Neural crest cell (in vitro differentiated cells): ENCODE measurements at regions not wholly inside any gene's neighbourhood (a gene's known extent, or its start where the extent isn't known, plus 50 kb on each side); places are given as distances from the start of the nearest gene placed in this dataset.

Experiments used
- DNase-seq: peaks from one replicate; pipeline ENCODE4 v3.0.0; 2021; ENCODE audit warnings: low read depth, mixed read lengths, low spot score
- H3K27ac Mint-ChIP-seq: one replicate; pipeline ENCODE4 v1.8.0; 2021; ENCODE audit warnings: mild to moderate bottlenecking, mixed read lengths; ENCODE audit not compliant: unreplicated experiment
- H3K27me3 Mint-ChIP-seq: 2 replicates; pipeline ENCODE4 v1.8.0; 2021; ENCODE audit warnings: low read depth, mild to moderate bottlenecking, mixed read lengths
- H3K36me3 Mint-ChIP-seq: 2 replicates; pipeline ENCODE4 v1.8.0; 2021; ENCODE audit warnings: low read depth, mild to moderate bottlenecking, mixed read lengths
- H3K4me1 Mint-ChIP-seq: 2 replicates; pipeline ENCODE4 v1.8.0; 2021; ENCODE audit warnings: mixed read lengths
- H3K4me3 Mint-ChIP-seq: one replicate; pipeline ENCODE4 v1.8.0; 2021; ENCODE audit warnings: mild to moderate bottlenecking, mixed read lengths
- H3K9me3 Mint-ChIP-seq: 2 replicates; pipeline ENCODE4 v1.8.0; 2021; ENCODE audit warnings: mixed read lengths
- TF ChIP-seq, protein P1 (sequence below): fragments of 200-600 bp; sonication (generic); conservative IDR thresholded peaks from 2 replicates; pipeline ENCODE4 v1.5.0; 2021; ENCODE audit warnings: antibody characterized with exemption, mild to moderate bottlenecking

DNA sequence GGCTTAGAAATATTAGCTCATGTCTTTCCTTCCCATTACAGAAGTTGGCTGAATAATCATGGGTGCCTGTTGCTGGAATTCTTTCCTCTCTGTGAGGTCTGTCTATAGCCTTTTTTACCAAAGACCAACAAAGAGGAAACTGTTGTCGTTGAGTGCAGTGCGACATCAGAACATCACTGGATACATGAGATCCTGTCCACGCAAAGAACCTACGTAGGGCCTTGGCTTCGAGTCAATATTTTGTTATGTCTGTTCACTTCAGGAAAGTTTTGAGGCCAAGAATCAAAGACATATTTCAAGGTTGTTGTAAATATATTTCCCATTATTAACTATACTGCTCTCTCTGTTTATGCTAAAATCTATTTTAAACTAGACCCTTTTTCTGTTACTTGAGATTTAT, 101.5 kb upstream of the IL12A start:
- TF ChIP-seq, protein P1, sequence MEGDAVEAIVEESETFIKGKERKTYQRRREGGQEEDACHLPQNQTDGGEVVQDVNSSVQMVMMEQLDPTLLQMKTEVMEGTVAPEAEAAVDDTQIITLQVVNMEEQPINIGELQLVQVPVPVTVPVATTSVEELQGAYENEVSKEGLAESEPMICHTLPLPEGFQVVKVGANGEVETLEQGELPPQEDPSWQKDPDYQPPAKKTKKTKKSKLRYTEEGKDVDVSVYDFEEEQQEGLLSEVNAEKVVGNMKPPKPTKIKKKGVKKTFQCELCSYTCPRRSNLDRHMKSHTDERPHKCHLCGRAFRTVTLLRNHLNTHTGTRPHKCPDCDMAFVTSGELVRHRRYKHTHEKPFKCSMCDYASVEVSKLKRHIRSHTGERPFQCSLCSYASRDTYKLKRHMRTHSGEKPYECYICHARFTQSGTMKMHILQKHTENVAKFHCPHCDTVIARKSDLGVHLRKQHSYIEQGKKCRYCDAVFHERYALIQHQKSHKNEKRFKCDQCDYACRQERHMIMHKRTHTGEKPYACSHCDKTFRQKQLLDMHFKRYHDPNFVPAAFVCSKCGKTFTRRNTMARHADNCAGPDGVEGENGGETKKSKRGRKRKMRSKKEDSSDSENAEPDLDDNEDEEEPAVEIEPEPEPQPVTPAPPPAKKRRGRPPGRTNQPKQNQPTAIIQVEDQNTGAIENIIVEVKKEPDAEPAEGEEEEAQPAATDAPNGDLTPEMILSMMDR, result no peak
- H3K27ac Mint-ChIP-seq, result no peak overlapping the region
- no peak overlapping the region for H3K4me3 Mint-ChIP-seq
- H3K36me3 Mint-ChIP-seq, result peaks cover 16% of the 10 kb centered on the region
- no peaks in the 10 kb centered on the region for H3K27me3 Mint-ChIP-seq
- DNase-seq, result no peak
- no peaks in the 10 kb centered on the region for H3K9me3 Mint-ChIP-seq
- H3K4me1 Mint-ChIP-seq, result peaks cover 36% of the 10 kb centered on the region

DNA sequence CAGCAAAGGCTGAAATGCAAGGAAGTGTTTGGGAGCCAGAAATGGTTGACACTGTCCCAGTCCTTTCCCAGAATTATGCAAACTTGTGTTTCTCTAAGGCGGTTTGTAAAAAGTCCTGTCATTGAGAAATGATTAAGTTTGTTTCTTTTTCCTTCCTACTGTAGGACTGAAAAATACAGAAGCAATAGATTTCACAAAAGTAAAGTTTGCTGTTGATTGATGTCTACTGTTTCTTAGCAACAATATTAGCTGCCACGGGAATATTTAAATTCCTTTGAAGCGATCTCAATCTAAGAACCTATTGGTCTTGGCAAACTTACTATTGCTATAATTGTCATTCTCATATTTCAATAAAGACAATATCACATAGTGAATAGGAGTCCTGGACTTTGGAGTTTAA, 100.7 kb upstream of the IL12A start:
- Mint-ChIP-seq H3K9me3 (no peaks in the 10 kb centered on the region), H3K27ac (no peak overlapping the region), H3K4me3 (no peak overlapping the region), H3K36me3 (peaks cover 16% of the 10 kb centered on the region), H3K27me3 (no peaks in the 10 kb centered on the region), H3K4me1 (peaks cover 29% of the 10 kb centered on the region)
- TF ChIP-seq, protein P1, result no peak
- no peak for DNase-seq

DNA sequence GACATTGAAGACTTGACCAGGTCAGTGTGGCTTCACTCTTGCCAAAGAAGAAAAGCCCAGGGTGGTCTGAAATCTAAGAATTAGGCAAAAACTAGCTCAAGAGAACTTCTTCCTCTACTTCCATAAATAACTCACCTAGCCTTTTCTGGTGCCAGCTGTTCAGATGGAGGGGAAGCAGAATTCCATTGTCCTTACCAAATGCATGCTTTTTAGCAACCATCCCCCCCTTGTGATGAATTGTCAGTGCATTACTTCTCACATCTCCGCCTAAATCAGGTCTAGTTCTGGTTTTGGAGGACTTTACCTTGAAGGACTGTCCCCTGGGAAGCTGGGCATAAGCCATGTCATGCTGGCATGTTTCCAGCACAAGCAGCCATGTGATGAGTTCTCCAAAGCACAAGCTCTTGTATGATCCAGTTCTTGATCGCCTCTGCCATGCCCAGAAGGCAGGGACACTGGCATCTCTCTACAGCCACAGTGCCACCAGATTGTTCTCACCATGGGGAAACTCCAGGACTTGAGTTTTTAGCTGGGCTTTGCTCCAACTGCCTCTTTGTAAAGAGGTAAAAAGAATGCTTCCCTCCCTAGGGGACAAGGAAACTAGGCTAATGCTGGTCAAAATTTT, 96.4 kb upstream of the IL12A start:
- H3K4me3 Mint-ChIP-seq, result no peak overlapping the region
- H3K9me3 Mint-ChIP-seq, result no peaks in the 10 kb centered on the region
- no peaks in the 10 kb centered on the region for H3K27me3 Mint-ChIP-seq
- no peak overlapping the region for H3K27ac Mint-ChIP-seq
- DNase-seq, result no peak
- peaks cover 10% of the 10 kb centered on the region for H3K36me3 Mint-ChIP-seq
- TF ChIP-seq, protein P1, result no peak
- peaks cover 4% of the 10 kb centered on the region for H3K4me1 Mint-ChIP-seq

DNA sequence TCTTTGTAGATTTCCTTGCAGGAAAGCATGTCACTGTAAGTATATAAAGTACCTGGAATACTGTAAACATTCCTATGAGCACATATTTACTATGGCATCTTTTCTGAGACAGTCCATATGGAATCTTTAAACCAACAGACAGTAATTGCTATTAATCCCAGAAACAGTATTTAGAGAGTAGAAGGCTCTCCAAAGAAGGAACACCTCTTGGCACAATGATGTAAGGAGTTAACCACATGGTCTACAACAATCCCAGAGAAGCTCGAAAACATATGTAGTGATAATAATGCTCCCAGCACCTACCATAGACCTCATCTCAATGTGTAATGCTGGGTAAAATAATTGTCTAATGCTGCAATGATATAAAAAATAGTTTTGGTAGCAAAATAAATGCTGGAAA, 95.8 kb upstream of the IL12A start:
- H3K27ac Mint-ChIP-seq, result no peak overlapping the region
- no peak overlapping the region for H3K4me3 Mint-ChIP-seq
- peaks cover 4% of the 10 kb centered on the region for H3K4me1 Mint-ChIP-seq
- peaks cover 10% of the 10 kb centered on the region for H3K36me3 Mint-ChIP-seq
- DNase-seq, result no peak
- TF ChIP-seq, protein P1, result no peak
- H3K9me3 Mint-ChIP-seq, result no peaks in the 10 kb centered on the region
- H3K27me3 Mint-ChIP-seq, result no peaks in the 10 kb centered on the region

DNA sequence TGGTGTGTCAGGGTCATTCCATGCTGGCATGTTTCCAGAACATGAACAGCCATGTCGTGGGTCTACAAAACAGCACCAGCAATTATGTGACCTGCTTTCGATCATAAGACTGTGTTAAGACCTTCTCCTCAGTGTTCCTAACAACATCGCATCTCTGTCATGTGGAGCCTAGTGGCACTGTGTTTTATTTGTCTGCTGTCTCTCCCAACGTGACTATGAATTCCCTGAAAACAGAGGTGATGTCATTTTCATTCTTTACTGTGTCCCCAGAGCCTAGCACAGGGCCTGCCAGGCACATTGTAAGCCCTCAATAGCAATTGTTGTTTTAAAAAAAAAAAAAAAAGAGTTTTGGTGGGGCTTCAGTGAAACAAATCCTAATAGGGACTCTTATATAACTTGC, 94.2 kb upstream of the IL12A start:
- DNase-seq, result no peak
- TF ChIP-seq, protein P1, result no peak
- Mint-ChIP-seq H3K4me1 (peaks cover 4% of the 10 kb centered on the region), H3K27ac (no peak overlapping the region), H3K9me3 (no peaks in the 10 kb centered on the region), H3K4me3 (no peak overlapping the region), H3K27me3 (no peaks in the 10 kb centered on the region), H3K36me3 (peaks cover 6% of the 10 kb centered on the region)

DNA sequence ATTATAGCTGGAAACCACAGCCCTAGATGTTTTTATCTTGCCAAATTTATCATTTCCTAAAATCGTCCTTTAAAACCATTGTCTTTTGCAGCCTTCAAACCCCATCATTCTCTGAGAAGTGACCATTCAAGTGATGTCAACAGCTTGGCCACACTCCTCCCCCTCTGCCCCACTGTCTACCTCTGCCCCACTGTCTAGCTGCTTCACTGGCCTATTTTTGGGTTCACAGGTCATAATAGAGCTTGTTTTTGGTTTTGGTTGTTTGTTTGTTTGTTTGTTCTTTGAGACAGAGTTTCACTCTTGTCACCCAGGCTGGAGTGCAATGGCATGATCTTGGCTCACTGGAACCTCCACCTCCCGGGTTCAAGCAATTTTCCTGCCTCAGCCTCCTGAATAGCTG, 93.2 kb upstream of the IL12A start:
- H3K27me3 Mint-ChIP-seq, result no peaks in the 10 kb centered on the region
- H3K27ac Mint-ChIP-seq, result no peak overlapping the region
- no peaks in the 10 kb centered on the region for H3K9me3 Mint-ChIP-seq
- peaks cover 4% of the 10 kb centered on the region for H3K4me1 Mint-ChIP-seq
- DNase-seq, result no peak
- TF ChIP-seq, protein P1, result no peak
- H3K36me3 Mint-ChIP-seq, result peaks cover 4% of the 10 kb centered on the region
- H3K4me3 Mint-ChIP-seq, result no peak overlapping the region
